Heart left ventricle (tissue), 13 donors: ENCODE measurements at regions not wholly inside any gene's neighbourhood (a gene's known extent, or its start where the extent isn't known, plus 50 kb on each side); places are given as distances from the start of the nearest gene placed in this dataset.

Source experiments
- CTCF ChIP-seq, 12 donors: fragments of 200-600 bp; sonication (generic) in 4 of 12; IDR thresholded peaks; one replicate each; pipeline versions ENCODE4 v1.5.0 to v1.8.0; 2018 to 2022; ENCODE audit warnings: antibody characterized with exemption in 12 of 12, mild to moderate bottlenecking in 5 of 12
- POLR2A ChIP-seq, 2 donors: fragments of 450-650 bp; IDR thresholded peaks; one replicate each; pipeline ENCODE4 v1.6.1; 2017; ENCODE audit warnings: antibody characterized with exemption in 2 of 2, mild to moderate bottlenecking in 2 of 2, moderate library complexity in 2 of 2
- donor health status: ischemic (EF 13 %, LVEDD 7.1; RV severe dilation, severe dysfunction).
- donor health status: DM: no; HTN: yes; CAD: no.
- donor health status: DM: no; HTN: no; CAD: no.
- donor health status: ischemic (EF 25% LVEDD 6.9; RV normal size, moderate dysfunction).
- donor health status: ischemic (EF 25% LVEDD 5.7; RV mildly dilated, moderate dysfunction).
- donor health status: ischemic (EF 35%, LVEDD 5.7; RV mildly dilated, moderate dysfunction).
- donor health status: nonischemic (EF 11% LVEDD 7.7; RV severe dilation, severe dysfunction).
- donor health status: DM: yes; HTN: yes; CAD: no.
- donor health status: PGD.
- donor health status: ischemic (EF 29% LVEDD 5.4; RV normal size, mild dysfunction).
- donor health status: nonischemic (EF 23%, LVEDD 6.1; RV moderate dilation, normal function).

GRCh38 chr1:177471244-177471643 lies 300.5 kb downstream of the BRINP2 start:
- TF ChIP-seq CTCF (IDR thresholded peaks at IDR 0.05) = no peak
- no peak for TF ChIP-seq POLR2A (IDR thresholded peaks at IDR 0.05)
